ENCODE measurements at regions not wholly inside any gene's neighbourhood (a gene's known extent, or its start where the extent isn't known, plus 50 kb on each side); places are given as distances from the start of the nearest gene placed in this dataset.

GRCh38 chr2:164115806-164116205 is 380.0 kb upstream of the FIGN start:
- Histone ChIP-seq H3K36me3 (no peaks in the 10 kb centered on the region), H3K27me3 (replicated peaks; ENCODE audit: insufficient read depth) (no peaks in the 10 kb centered on the region), H3K27ac (no peak overlapping the region), H3K4me3 (no peak overlapping the region), H3K9me3 (no peaks in the 10 kb centered on the region), H3K4me1 (replicated peaks) (no peaks in the 10 kb centered on the region)
- 48% methylated on average over 4 of the region's 4 CpGs for WGBS
- TF ChIP-seq CTCF (IDR thresholded peaks at IDR 0.05) (no peak), POLR2AphosphoS5 (IDR thresholded peaks at IDR 0.05) (no peak), POLR2A (IDR thresholded peaks at IDR 0.05) (no peak)
- intact Hi-C loops (cut with DNase I): no loop called here
- DNase-seq (ENCODE audit: low spot score): no peak

DNA sequence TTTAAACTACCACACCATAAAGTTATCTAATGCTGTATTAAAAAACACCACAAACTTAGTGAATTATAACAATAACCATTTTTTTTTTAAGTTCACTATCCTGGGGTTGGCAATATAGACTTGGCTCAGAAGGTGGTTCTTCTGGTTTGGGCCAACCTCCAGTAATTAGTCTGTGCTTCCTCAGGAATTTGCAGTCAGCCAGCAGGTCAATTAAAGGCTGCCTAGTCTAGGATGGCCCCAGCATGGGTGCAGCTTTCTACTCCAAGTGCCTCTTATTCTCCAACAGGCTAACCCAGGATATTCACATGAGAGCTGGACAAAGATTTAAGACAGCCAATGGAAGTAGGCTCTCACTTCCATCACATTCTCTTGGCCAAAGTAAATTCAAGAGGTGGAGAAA is 379.1 kb upstream of the FIGN start:
- intact Hi-C loops (cut with DNase I): no loop called here
- TF ChIP-seq POLR2AphosphoS5 (IDR thresholded peaks at IDR 0.05) (no peak), CTCF (IDR thresholded peaks at IDR 0.05) (no peak), POLR2A (IDR thresholded peaks at IDR 0.05) (no peak)
- Histone ChIP-seq H3K4me1 (replicated peaks) (no peaks in the 10 kb centered on the region), H3K4me3 (no peak overlapping the region), H3K9me3 (no peaks in the 10 kb centered on the region), H3K27me3 (replicated peaks; ENCODE audit: insufficient read depth) (no peaks in the 10 kb centered on the region), H3K27ac (no peak overlapping the region), H3K36me3 (no peaks in the 10 kb centered on the region)
- DNase-seq (ENCODE audit: low spot score): no peak

DNA sequence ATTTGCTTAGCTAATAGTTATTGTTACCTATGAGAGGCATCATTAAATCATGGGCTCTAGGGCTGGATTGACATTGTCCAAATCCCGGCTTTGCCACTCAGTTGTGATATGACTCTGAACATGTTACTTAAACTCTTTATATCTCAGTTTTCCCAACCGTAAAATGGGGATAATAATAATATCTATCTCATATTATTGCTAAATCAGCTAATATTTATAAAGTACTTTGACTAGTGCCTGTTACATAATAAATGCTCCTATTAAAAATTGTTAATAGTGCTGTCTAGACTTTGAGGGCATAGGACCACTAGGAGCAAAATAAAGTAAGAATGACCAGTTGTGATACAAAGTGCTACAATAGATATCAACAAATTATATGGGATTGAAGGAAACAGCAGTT is 376.3 kb upstream of the FIGN start:
- 95% methylated on average over 2 of the region's 2 CpGs for WGBS
- TF ChIP-seq POLR2A (IDR thresholded peaks at IDR 0.05) (no peak), CTCF (IDR thresholded peaks at IDR 0.05) (no peak), POLR2AphosphoS5 (IDR thresholded peaks at IDR 0.05) (no peak)
- intact Hi-C loops (cut with DNase I): no loop called here

GRCh38 chr2:164110515-164110914 is 374.7 kb upstream of the FIGN start:
- intact Hi-C loops (cut with DNase I): no loop called here
- H3K27ac ChIP-seq: no peak overlapping the region
- no peaks in the 10 kb centered on the region for H3K9me3 ChIP-seq
- no peaks in the 10 kb centered on the region for H3K4me1 ChIP-seq (replicated peaks)
- TF ChIP-seq CTCF (IDR thresholded peaks at IDR 0.05) (no peak), POLR2AphosphoS5 (IDR thresholded peaks at IDR 0.05) (no peak), POLR2A (IDR thresholded peaks at IDR 0.05) (no peak)
- no peaks in the 10 kb centered on the region for H3K36me3 ChIP-seq
- H3K27me3 ChIP-seq (replicated peaks; ENCODE audit: insufficient read depth): no peaks in the 10 kb centered on the region
- H3K4me3 ChIP-seq: no peak overlapping the region
- DNase-seq (ENCODE audit: low spot score): no peak

More for the DNA sequence above, 376.3 kb upstream of the FIGN start:
- H3K36me3 ChIP-seq: no peaks in the 10 kb centered on the region
- no peak overlapping the region for H3K27ac ChIP-seq
- H3K4me3 ChIP-seq: no peak overlapping the region
- no peaks in the 10 kb centered on the region for H3K27me3 ChIP-seq (replicated peaks; ENCODE audit: insufficient read depth)
- no peak for DNase-seq (ENCODE audit: low spot score)
- no peaks in the 10 kb centered on the region for H3K4me1 ChIP-seq (replicated peaks)
- H3K9me3 ChIP-seq: no peaks in the 10 kb centered on the region

DNA sequence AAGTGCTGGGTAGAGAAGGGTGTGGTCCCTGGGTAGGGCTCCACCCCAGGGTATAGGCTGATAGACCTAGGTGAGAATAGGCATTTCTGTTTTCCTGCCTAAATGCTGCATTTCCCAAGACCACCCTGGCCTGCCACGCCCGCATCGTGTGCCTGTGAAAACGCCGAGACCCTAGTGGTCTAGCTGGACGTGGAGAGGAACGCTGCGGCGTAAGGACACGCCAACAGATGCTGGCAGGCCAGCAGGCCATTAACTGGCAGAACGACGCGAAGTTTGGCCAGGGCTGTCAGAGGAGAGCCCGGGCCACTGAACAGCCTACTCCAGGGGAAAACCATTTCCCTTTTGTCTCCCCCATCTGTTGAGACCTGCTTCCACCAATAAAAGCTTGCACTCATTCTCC is 373.2 kb upstream of the FIGN start:
- Histone ChIP-seq H3K4me3 (no peak overlapping the region), H3K27ac (no peak overlapping the region), H3K27me3 (replicated peaks; ENCODE audit: insufficient read depth) (no peaks in the 10 kb centered on the region), H3K9me3 (no peaks in the 10 kb centered on the region), H3K4me1 (replicated peaks) (no peaks in the 10 kb centered on the region), H3K36me3 (no peaks in the 10 kb centered on the region)
- no peak for DNase-seq (ENCODE audit: low spot score)
- no peak for TF ChIP-seq CTCF (IDR thresholded peaks at IDR 0.05)
- no peak for TF ChIP-seq POLR2AphosphoS5 (IDR thresholded peaks at IDR 0.05)
- TF ChIP-seq POLR2A (IDR thresholded peaks at IDR 0.05): no peak
- WGBS: 95% methylated on average over 14 of the region's 14 CpGs
- intact Hi-C loops (cut with DNase I): no loop called here
